ENCODE measurements at regions not wholly inside any gene's neighbourhood (a gene's known extent, or its start where the extent isn't known, plus 50 kb on each side); places are given as distances from the start of the nearest gene placed in this dataset.

DNA sequence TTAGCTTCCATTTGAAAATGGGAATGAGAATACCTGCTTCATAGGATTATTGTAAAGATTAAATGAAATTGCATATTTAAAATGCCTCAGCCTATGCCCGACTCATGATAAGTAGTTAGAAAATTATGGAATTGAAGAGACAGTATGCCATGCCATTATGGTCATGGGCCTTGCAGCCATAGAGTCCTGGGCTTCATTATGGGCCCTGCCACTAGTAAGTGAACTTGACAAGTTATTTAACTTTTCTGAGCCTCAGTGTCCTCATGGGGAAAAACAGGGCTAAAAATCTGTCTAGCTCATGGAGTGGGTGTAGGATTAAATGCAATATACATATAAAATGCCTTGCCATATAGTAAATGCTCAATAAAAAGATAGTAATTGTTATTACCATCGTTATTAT is 133.2 kb downstream of the NPIPB5 start:
- intact Hi-C loops (cut with DNase I), result no loop called here
- H3K9me3 ChIP-seq, result peaks cover 0 to 2% (median 0%) of the 10 kb centered on the region in 12 donors
- H3K4me1 ChIP-seq, result no peaks in the 10 kb centered on the region
- no peak overlapping the region for H3K4me3 ChIP-seq
- no peak for TF ChIP-seq POLR2A (IDR thresholded peaks at IDR 0.05)
- TF ChIP-seq, protein P1, sequence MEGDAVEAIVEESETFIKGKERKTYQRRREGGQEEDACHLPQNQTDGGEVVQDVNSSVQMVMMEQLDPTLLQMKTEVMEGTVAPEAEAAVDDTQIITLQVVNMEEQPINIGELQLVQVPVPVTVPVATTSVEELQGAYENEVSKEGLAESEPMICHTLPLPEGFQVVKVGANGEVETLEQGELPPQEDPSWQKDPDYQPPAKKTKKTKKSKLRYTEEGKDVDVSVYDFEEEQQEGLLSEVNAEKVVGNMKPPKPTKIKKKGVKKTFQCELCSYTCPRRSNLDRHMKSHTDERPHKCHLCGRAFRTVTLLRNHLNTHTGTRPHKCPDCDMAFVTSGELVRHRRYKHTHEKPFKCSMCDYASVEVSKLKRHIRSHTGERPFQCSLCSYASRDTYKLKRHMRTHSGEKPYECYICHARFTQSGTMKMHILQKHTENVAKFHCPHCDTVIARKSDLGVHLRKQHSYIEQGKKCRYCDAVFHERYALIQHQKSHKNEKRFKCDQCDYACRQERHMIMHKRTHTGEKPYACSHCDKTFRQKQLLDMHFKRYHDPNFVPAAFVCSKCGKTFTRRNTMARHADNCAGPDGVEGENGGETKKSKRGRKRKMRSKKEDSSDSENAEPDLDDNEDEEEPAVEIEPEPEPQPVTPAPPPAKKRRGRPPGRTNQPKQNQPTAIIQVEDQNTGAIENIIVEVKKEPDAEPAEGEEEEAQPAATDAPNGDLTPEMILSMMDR (IDR thresholded peaks at IDR 0.05), result no peak
- H3K27me3 ChIP-seq, result peaks cover 0 to 66% (median 7%) of the 10 kb centered on the region in 9 donors
- DNase-seq (no peak), ATAC-seq (no peak)
- WGBS, 4 donors, result 65 to 78% (median 75%) methylated on average over 2 of the region's 2 CpGs
- H3K36me3 ChIP-seq, result no peaks in the 10 kb centered on the region
- H3K27ac ChIP-seq, result no peak overlapping the region

DNA sequence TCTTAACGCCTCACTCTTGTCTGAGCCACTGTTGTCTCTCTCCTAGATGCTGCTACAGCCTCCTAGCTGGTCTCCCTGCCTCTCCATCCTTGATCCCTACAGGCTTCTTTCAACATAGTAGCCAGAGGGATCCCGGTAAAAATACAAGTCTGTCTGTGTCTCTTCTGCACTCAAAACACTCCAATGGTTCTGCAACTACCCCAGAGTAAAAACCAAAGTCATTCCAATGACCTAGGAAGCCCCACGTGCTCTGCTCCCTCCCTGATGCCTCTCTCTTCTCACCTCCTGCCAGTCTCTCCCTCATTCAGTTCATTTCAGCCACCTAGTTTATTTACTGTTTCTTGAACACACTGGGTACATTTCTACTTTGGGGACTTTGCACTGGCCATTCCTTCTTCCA is 135.2 kb downstream of the NPIPB5 start:
- DNase-seq (no peak), ATAC-seq (no peak)
- Histone ChIP-seq H3K36me3 (no peaks in the 10 kb centered on the region), H3K4me1 (no peaks in the 10 kb centered on the region), H3K4me3 (no peak overlapping the region), H3K27me3 (peaks cover 0 to 64% (median 7%) of the 10 kb centered on the region in 9 donors), H3K9me3 (no peaks in the 10 kb centered on the region), H3K27ac (no peak overlapping the region)
- intact Hi-C loops (cut with DNase I), result loop anchor here in 1 of 10 donors (2.0 kb wide), 1 partner anchor 23 kb away; no protein-coding TSS in a partner anchor
- TF ChIP-seq, protein P1 (IDR thresholded peaks at IDR 0.05), result no peak
- TF ChIP-seq POLR2A (IDR thresholded peaks at IDR 0.05), result no peak
- 54 to 71% (median 59%) methylated on average over 3 of the region's 3 CpGs for WGBS, 4 donors

DNA sequence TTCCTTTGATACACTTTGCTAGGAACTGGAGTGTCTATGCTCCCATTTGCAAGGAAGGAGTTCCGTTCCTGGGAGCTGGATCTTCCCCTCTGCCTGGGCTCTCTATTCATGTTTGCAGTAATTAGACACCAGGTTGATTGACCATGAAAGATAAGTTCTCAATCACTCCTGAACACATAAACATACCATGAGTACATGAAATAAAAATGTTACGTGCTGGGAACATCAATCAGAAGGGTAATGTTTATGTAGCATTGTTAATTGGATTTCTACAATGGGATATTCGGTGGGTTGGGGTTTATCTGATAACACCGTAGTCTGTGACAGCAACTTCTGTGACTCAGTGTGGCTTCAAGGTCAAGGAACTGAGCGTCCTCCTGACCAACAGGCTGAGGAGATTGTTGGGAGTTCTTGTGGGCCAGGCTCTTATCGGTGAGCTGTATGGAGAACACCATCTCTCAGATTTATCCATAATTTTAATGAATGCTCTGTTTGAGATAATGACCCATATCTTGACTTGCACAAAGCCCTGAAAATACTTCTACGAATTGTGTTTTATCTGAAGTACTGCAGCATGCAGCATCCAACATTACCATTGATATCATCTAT is 136.4 kb downstream of the NPIPB5 start:
- Histone ChIP-seq H3K4me1 (no peaks in the 10 kb centered on the region), H3K4me3 (no peak overlapping the region), H3K27me3 (peaks cover 0 to 70% (median 7%) of the 10 kb centered on the region in 9 donors), H3K9me3 (no peaks in the 10 kb centered on the region), H3K27ac (no peak overlapping the region), H3K36me3 (no peaks in the 10 kb centered on the region)
- ATAC-seq (no peak), DNase-seq (no peak)
- TF ChIP-seq, protein P1 (IDR thresholded peaks at IDR 0.05), result no peak
- TF ChIP-seq POLR2A (IDR thresholded peaks at IDR 0.05), result no peak
- intact Hi-C loops (cut with DNase I), result loop anchor here in 1 of 10 donors (2.0 kb wide), 1 partner anchor 24 kb away; no protein-coding TSS in a partner anchor
- WGBS, 4 donors, result 62 to 64% (median 63%) methylated on average over 7 of the region's 7 CpGs

DNA sequence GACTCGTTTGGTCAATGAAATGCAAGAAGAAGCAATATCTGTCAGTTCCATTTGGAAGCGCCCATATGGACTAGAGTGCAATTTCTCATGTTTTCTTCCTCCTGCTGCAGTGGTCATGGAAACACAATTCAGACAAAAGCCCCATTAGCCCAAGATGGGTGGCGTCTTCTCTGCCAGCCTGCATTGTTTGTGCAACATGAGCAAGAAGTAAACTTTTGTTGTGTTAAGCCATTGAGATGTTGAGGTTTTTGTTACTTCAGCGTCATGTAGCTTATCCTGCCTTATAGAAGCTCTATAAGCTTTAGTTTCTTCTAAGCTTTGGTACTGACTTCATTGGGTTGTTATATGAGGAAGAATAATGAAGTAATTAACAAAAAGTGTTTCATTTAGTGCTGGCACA is 137.4 kb downstream of the NPIPB5 start:
- H3K36me3 ChIP-seq, result no peaks in the 10 kb centered on the region
- DNase-seq (no peak), ATAC-seq (no peak)
- intact Hi-C loops (cut with DNase I), result no loop called here
- H3K27me3 ChIP-seq, result peaks cover 0 to 70% (median 7%) of the 10 kb centered on the region in 9 donors
- TF ChIP-seq, protein P1 (IDR thresholded peaks at IDR 0.05), result no peak
- TF ChIP-seq POLR2A (IDR thresholded peaks at IDR 0.05), result no peak
- no peak overlapping the region for H3K27ac ChIP-seq
- no peak overlapping the region for H3K4me3 ChIP-seq
- 68 to 78% (median 74%) methylated on average over 4 of the region's 4 CpGs for WGBS, 4 donors
- H3K4me1 ChIP-seq, result no peaks in the 10 kb centered on the region
- no peaks in the 10 kb centered on the region for H3K9me3 ChIP-seq
